Peyer's patch (tissue), 4 donors: ENCODE measurements at regions not wholly inside any gene's neighbourhood (a gene's known extent, or its start where the extent isn't known, plus 50 kb on each side); places are given as distances from the start of the nearest gene placed in this dataset.

ENCODE experiments used
- CTCF ChIP-seq, 6 experiments: fragments of 450-650 bp in 4 of 6; fragments of 200-600 bp in 2 of 6; sonication (generic) in 1 of 6; IDR thresholded peaks; one replicate each; pipeline ENCODE4 v1.5.1; 2017 to 2019; ENCODE audit warnings: antibody characterized with exemption in 6 of 6, mild to moderate bottlenecking in 3 of 6, moderate library complexity in 1 of 6
- POLR2A ChIP-seq, 2 donors: fragments of 450-650 bp; IDR thresholded peaks; one replicate each; pipeline ENCODE4 v1.5.1; 2017; ENCODE audit warnings: antibody characterized with exemption in 2 of 2, mild to moderate bottlenecking in 2 of 2, moderate library complexity in 2 of 2

- TF ChIP-seq POLR2A (IDR thresholded peaks at IDR 0.05) (no peak), CTCF (IDR thresholded peaks at IDR 0.05) (no peak)
These were observed 93.2 kb upstream of the ALX4 start for GRCh38 chr11:44403176-44403575.
